Gastrocnemius medialis (tissue), 4 donors: ENCODE measurements at regions not wholly inside any gene's neighbourhood (a gene's known extent, or its start where the extent isn't known, plus 50 kb on each side); places are given as distances from the start of the nearest gene placed in this dataset.

Experiments used
- CTCF ChIP-seq, 5 experiments: fragments of 450-650 bp in 3 of 5; fragments of 200-600 bp in 2 of 5; sonication (generic) in 2 of 5; IDR thresholded peaks in 4 of 5; conservative IDR thresholded peaks in 1 of 5; 1 replicate in 4 of 5; 2 replicates in 1 of 5; pipeline ENCODE4 v1.5.1; 2016 to 2019; ENCODE audit warnings: antibody characterized with exemption in 5 of 5, mild to moderate bottlenecking in 3 of 5, moderate library complexity in 3 of 5
- POLR2A ChIP-seq, 2 donors: fragments of 450-650 bp; IDR thresholded peaks; one replicate each; pipeline ENCODE4 v1.6.1; 2017; ENCODE audit warnings: antibody characterized with exemption in 2 of 2, mild to moderate bottlenecking in 2 of 2, moderate library complexity in 2 of 2

- TF ChIP-seq CTCF (IDR thresholded peaks at IDR 0.05 in 4 of 5, conservative IDR thresholded peaks at IDR 0.05 in 1 of 5) (no peak), POLR2A (IDR thresholded peaks at IDR 0.05) (no peak)
Observed at GRCh38 chr12:74245458-74245857, 292.2 kb upstream of the ATXN7L3B start.
